ENCODE measurements at regions not wholly inside any gene's neighbourhood (a gene's known extent, or its start where the extent isn't known, plus 50 kb on each side); places are given as distances from the start of the nearest gene placed in this dataset.

DNA sequence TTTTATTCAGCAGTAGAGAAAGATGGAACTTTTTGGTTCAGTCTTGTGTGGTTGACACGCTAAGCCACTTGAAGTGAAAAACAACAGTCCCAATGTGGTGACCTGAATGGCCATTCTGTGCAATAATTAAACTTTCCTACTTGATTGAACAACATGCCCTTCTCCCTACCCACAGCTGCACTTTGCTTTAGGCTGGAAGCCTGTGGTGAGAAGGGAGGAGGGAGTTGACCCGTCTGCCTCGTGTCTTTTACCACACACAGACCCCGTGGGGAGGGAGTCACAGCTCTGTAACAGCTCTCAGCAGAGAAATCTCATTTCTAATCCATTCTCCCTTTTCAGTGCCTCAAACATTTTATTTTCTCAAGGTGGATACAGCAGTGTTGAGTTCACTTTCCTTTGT, 138.2 kb upstream of the PKDCC start:
- intact Hi-C loops (cut with DNase I): no loop called here
- no peak for DNase-seq

DNA sequence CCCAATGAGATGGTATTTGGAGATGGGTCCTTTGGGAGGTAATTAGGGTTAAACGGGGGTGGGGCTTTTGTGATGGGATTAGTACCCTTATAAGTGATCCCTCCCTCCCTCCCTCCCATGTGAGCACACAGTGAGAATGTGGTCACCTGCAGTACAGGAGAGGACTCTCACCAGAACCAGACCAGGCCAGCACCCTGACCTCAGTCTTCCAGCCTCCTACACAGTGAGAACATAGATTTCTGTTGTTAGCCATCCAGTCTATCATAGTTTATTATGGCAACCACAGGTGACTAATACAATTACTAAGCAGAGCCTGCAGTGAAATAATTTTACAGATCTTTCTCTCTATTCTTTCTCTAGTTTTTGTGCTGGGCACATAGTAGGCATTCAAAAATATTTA, 137.7 kb upstream of the PKDCC start:
- DNase-seq: no peak
- intact Hi-C loops (cut with DNase I): no loop called here

DNA sequence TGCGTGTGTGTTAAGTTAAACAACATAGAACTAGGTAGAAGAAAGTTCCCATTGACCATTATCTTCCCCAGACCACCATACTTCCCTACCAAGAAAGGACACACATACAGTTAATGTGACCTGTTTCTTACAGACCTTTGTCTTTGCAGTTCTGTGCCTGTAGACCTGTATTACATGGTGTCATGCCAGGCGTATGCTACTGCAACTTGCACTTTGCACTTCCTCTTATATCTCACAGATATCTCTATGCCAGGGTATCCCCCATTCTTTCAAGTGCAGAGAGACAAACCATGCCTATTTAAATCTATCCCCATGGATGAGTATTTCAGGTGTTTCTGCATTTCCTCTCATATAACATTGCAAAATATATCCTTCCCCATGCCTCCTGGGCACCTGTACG, 136.8 kb upstream of the PKDCC start:
- intact Hi-C loops (cut with DNase I): no loop called here
- no peak for DNase-seq

DNA sequence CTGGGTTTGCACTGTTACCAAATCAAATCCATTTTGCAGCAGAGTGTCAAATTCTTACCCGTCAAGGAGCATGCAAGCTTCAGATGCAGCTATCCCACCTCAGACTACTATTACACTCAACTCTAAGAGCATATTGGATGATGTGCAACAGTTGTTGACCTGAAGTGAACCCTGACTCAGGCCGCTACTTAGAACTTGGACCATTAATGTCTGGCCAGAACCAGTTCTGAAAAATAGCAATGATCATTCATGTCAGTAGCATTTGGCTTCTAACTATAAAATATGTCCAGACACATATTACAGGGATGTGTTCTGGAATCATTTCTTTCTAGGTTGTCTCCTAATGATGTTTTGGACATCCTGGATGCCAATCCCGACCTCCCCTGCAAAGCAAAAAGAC, 135.5 kb upstream of the PKDCC start:
- DNase-seq: no peak

DNA sequence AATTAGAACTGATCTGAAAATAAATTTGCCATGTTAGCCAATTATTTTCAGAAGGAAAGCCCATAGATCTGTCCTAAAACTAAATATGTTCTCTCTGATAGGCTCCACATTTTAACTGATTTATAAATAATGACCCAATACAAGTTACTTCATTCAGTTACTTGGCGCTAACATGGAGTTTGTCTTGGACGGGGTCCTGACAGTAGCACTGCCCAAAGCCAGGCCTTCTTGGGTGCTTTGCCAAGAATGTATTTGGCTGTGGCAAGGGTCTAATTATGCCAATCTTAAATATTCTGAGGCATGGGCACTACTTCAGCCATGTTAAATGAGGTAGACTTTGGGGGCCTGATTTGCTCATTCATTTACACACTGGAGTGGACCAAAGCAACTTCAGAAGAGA, 135.0 kb upstream of the PKDCC start:
- intact Hi-C loops (cut with DNase I): no loop called here
- no peak for DNase-seq

More for the DNA sequence above, 135.5 kb upstream of the PKDCC start:
- intact Hi-C loops (cut with DNase I): no loop called here

DNA sequence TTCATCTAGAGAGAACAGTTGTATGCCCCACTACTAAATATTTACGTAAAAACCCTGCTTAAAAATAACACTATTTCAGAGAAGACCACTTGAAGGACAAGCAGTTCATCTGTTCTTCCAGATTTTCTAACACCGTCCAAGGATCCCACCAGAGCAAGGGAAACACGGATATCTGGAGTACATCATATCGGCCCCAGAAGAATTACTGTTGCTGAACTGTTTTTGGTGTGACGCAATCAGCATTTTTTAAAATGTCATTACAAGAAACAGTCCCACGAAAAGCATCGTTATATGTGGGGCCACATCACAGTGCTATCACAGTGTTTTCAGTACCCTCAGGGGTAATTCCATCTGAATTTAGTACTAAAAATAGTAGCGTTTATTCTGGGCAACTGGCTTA, 134.5 kb upstream of the PKDCC start:
- intact Hi-C loops (cut with DNase I): no loop called here
- no peak for DNase-seq

DNA sequence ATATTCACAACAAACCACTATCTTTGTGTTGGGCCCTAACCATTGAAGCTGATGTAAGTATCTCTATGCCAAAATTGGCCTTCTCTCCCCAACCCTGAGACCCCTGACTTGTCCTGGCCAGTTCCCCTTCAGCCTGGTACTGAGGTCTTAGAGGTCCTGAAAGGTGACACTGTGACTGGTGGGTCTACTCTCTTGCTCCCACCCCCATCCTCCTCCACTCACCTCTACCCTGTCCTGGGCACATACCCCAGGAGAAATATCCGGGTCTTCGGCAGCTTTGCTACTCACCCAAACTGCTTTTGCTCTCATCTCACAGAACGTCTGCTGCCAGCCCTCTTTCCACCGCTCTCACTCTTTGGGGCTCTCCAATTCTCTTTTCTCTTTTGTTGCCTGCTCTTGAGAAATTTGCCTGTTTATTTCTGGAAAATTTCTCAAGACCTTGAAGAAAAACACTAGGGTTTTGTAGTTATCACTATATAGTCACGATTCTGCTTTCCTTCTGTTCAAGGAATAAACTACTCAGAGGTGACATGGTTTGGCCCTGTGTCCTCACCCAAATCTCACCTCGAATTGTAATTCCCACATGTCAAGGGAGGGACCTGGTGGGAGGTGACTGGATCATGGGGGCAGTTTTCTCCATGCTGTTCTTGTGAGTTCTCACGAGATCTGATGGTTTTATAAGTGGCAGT, 133.8 kb upstream of the PKDCC start:
- intact Hi-C loops (cut with DNase I): no loop called here
- no peak for DNase-seq

DNA sequence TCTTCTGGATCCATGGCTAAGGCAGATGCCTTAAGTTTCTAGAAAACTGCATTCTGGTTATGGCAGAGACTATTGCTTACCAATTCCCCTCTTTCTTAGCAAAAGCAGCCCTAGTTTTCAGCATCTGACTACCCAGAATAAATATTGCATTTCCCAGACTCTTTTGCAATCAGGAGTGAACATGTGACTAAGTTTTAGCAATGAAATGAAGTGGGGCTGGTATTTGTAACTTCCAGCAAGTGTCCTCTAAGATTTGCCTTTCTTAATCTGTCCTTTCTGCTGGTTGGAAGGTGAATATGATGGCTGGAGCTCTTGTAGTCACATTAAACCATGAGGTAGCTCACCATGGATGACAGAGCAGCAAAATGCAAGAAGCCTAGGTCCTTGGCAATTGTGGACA, 132.9 kb upstream of the PKDCC start:
- intact Hi-C loops (cut with DNase I): no loop called here
- no peak for DNase-seq

DNA sequence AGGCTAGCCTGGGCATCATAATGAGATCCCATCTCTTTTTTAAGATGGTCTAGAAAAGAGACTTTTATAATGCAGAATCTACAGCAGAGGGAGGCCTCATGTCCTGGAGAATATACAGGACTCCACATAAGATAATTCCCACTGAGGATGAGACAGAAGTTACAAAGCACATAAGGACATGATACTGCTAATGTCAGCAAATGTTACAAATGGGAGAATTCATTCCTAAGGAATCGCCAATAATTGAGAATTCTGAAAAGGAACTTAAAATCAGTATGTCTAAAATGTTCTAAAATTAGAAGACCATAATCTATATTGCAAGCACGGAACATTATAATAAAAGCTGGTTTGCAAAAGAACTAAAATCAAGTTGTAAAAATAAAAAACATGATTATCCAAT, 131.6 kb upstream of the PKDCC start:
- DNase-seq: no peak
- intact Hi-C loops (cut with DNase I): no loop called here

DNA sequence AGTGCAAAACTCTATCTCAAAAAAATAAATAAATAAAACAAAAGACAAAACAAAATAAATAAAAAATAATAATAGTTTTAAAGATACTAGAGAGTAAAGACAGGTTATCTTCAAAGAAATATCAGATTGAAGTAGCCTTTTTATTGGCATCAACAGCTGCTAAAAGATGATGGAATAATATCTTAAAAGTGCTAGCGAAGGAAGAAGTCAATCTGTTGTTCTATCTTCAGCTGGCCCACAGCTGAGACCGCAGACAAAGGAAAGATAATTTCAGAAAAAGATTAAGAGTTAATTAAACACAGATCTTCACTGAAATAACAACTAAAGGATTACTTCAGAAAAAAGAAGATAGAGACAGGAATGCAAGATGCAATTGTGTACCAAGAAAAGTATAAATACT, 130.2 kb upstream of the PKDCC start:
- intact Hi-C loops (cut with DNase I): no loop called here
- DNase-seq: no peak

DNA sequence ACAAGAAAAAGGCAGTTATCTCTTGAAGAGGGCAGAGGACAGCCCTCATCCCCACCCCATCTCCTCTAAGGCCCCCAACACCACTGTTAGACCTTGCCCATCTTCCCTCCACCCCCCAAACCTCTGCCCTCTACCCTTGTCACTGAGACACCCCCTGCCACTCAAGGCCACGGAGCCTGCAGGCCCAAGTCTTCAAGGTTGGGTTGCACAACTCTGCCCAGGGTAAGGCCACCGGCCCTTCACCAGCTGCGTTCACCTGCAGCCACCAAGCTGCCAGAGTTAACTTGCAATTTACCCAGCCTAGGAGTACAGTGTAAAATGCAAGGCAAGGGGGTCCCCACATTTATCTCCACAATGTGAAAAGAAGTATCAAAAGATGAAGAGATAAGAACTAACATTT, 128.7 kb upstream of the PKDCC start:
- intact Hi-C loops (cut with DNase I): no loop called here
- no peak for DNase-seq

DNA sequence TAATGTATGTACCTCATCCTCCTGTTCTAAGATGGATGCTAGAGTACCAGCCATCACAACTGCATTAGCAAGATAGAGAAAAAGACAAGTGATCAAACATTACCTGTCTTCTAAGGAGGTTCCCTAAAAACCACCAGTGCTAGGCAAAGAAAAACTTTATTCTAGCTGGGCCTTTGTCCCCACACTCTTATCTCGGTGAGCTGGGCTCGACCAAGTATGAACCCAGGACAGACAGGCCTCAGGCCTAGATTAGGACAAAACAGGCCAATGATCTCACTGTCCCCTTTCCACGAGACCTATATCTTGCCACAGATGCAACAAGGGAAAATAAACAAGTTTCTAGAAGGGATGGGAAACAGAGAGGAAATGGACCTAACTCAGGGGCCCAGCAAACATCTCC, 127.6 kb upstream of the PKDCC start:
- intact Hi-C loops (cut with DNase I): no loop called here

DNA sequence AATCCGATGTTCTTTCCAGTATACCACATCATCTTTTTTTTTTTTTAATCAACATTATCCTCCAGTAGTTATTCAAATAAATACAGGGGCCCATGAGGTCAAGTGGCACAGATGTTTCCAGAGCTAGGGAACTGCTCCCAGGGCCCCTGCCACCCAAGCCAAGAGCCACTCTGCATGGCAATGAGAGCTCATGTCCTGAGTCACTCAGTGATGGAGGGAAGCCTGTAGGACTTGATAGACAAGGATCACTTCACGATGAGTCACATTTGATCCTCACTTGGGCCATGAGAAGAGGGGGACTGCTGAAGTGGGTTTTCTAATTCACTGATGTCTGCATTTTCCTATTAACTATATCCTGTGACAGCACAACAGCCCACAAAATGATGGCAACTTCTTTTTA, 127.0 kb upstream of the PKDCC start:
- intact Hi-C loops (cut with DNase I): no loop called here

More for the DNA sequence above, 127.6 kb upstream of the PKDCC start:
- DNase-seq: no peak

DNA sequence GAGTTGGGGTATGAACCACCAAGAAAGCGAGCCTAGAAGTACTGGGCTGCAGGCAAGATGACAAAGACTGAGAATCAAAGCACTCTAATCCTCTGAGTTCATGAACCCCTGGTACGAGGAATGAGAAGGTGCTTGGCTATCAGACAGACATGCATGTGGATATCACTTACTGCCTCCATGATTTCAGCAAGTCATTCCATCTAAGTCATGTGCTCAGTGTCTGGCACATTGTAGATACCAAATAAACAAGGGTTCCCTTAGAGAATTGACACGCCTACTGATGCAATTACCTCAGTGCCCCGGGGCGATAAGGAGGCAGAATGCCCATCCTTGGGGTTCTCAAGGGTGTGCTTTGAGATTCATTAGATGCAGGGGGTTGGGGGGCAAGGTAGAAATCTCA, 125.6 kb upstream of the PKDCC start:
- intact Hi-C loops (cut with DNase I): no loop called here
- DNase-seq: no peak

More for the DNA sequence above, 127.0 kb upstream of the PKDCC start:
- DNase-seq: no peak

DNA sequence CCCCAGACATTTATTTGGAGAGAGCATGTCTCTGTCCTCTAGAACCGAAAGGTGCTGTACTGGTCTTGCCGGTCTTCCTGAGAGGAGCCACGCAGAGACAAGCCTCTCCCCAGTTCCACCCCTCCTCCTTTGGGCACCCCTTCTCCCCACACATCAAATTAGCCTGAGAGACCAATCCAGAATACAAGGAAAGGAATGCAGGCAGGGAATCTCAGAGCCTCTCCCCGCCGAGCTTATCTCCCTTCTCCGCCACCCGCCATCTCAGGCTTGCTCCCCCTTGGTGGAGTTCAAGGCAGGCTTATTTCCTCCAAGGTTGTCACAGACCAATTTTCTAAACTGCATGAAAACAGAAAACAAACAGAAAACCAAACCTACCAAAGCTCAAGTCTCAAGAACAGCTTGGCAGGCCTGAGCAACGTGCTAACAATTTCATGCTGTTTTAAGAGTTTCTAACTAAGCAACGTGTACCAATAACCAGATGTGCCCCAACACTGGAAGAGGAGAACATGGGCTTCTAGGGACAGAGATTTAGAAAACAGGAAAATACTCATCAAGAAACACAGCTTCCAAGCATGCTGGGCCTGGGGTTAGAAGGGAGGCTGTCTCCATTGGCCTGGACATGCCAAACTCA, 124.5 kb upstream of the PKDCC start:
- DNase-seq: no peak
- intact Hi-C loops (cut with DNase I): no loop called here

DNA sequence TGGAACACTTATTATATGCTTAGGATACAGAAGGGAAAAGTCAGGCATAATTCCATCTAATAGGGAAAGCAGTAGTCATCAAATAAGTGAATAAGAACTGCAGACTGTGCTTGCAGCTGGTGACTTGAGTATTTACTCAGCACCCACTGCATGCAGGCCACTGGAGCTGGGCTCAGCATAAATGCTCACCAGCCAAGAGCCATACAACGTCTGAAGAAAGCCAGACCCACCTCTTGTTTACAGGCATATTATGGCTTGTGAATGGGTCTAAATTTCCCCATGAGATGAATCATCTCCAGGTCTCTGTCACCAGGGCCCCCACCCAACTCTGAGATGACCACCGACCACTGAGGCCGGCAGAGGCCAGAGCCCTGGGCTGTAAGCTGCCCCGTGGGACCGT, 123.8 kb upstream of the PKDCC start:
- no peak for DNase-seq
- intact Hi-C loops (cut with DNase I): no loop called here

DNA sequence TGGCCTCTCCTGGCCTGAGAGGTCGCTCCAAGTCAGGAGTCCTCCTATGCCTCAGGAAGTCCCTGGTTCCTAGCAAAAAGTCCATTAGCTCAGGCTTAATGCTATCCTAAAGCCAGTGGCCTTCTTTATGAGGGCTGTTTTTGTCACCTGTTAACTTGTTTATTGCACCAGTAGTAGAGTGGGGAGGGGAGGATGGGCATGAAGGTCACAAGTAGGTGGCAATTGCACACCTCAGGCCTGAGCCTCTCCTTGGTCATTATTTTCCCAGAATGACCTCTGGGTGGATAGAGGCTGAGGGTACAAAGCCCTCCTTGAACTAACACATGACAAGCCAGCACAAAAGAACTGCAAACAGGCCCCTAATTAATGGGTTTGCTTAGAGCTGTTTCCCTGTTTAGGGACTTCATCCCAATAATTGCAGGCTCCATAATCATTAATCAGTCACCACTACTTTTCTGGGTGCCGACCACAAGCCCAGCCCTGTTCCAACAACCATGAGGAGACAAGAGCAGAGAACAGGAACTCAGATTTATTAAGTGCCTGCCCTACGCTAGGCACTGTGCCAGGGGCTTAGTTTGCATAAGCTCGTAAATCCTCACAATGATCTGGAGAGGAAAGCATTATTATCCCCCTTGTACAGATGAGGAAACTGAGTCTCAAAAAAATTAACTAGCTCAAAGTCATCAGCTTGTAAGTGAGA, 123.0 kb upstream of the PKDCC start:
- intact Hi-C loops (cut with DNase I): no loop called here
- no peak for DNase-seq

DNA sequence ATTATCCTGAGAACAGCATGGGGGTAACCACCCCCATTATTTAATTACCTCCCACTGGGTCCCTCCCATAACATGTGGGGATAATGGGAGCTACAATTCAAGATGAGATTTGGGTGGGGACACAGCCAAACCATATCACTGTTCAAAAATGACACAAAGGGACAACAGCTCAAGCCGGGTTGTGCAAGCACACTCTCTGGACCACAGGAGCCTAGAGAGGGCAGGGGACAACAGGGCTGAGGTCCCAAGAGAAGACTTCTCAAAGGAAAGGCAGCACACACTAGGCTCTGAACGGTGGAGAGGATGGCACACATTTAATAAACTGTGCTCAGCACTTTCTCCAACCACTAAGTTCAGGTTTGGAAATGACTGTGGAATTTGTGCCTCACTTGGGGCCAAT, 122.1 kb upstream of the PKDCC start:
- DNase-seq: no peak
- intact Hi-C loops (cut with DNase I): no loop called here

DNA sequence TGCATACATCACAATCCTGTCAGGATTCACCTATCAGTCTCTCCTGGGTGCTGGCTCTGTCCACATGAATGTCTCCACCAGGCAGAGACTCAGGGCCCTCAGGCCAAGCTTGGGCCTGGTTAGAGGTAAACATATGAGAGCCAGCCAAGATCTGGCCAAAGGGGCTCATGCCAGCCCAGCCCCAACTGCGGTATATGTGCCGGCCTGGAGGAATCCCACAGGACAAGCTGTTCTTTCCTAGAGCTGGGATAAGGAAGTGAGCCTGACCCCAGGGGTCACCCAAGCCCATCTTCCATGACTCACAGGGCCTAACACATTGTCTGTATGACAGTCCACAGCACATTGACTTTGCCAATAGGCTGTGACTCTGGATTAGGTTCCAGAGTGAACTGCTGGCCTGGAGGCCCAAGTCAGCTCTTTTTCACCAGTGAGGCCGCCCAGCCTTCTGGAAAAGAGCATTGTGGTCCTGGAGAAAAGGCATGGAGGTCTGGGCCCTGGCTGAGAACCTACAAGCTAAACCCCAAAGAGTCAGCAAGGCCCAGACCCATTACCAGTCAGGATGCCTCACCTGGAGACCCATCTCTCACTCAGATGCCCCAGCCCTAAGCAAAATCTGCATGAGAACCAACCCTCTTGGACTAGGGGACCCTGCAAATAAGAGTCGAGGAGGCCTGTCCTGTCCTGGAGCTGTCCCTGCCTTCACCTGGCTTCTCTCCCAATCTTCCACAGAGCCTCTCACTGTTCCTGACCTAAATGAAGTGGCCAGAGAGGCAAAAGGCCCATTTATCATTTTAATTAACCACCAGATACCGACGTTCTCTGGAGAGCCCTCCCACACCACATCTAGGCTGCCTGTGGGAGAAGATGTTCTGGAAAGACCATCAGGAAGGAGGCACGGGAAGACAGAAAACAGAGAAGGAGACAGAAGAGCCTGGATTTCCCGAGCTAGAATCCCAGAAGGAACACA, 120.9 kb upstream of the PKDCC start:
- DNase-seq: no peak
- intact Hi-C loops (cut with DNase I): no loop called here

DNA sequence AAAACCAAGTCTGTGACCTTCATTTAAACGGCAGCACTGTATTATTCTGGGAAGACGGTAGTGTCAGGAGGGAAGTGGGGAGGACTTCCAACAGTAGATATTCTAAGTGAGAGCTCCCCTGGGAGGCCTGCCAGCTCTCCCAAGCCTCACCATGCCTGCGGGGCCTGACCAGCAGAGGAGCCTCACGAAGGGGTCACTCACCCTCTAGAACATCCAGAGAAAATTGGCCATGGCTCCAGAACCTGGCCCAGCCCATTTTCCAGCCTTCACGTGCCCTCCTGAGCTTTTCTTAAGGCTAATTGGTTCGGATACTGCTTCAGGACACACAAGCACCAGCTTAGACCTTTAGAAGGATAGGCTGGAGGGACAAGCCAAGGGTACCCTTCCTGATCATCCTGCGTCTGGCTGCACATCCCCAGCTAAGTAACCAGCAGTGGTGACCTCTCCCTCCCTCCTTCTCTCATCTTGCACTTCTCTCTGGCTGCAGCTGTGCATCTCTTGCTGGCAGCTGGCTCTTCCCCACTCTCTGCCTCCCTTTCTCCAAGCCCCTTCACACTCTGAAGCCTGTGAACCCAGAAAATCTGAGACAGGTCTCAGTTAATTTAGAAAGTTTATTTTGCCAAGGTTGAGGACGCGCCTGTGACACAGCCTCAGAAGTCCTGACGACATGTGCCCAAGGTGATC, 120.1 kb upstream of the PKDCC start:
- intact Hi-C loops (cut with DNase I): no loop called here
- no peak for DNase-seq
